ENCODE measurements at regions not wholly inside any gene's neighbourhood (a gene's known extent, or its start where the extent isn't known, plus 50 kb on each side); places are given as distances from the start of the nearest gene placed in this dataset.

- Histone ChIP-seq H3K9me3 (ENCODE audit: insufficient read depth in 2 of 2, low read depth in 1 of 2, low read length in 1 of 2) (no peaks in the 10 kb centered on the region), H2BK120ac (replicated peaks; ENCODE audit: low read depth, low read length) (no peak overlapping the region), H2AK5ac (ENCODE audit: low read depth, low read length) (no peak overlapping the region), H3K14ac (ENCODE audit: insufficient read length) (no peak overlapping the region), H4K91ac (replicated peaks; ENCODE audit: insufficient read length, low read length) (no peak overlapping the region), H2BK5ac (ENCODE audit: low read depth, low read length) (no peak overlapping the region), H3K36me3 (ENCODE audit: control insufficient read depth in 2 of 4, insufficient read depth in 4 of 4, low read length in 3 of 4) (no peaks in the 10 kb centered on the region), H2BK20ac (ENCODE audit: low read length) (no peak overlapping the region), H3K27ac (ENCODE audit: low read depth, low read length) (no peak overlapping the region), H3K4me1 (replicated peaks in 1 of 4; ENCODE audit: control insufficient read depth in 3 of 4, insufficient read depth in 4 of 4, low read length in 3 of 4) (no peaks in the 10 kb centered on the region), H2AFZ (ENCODE audit: low read length) (no peak overlapping the region), H3K27me3 (replicated peaks in 1 of 4; ENCODE audit: control insufficient read depth in 3 of 4, extremely low read depth in 1 of 4, insufficient read depth in 3 of 4, low read length in 3 of 4) (no peaks in the 10 kb centered on the region), H3K79me2 (ENCODE audit: control insufficient read depth in 1 of 2, insufficient read depth in 2 of 2, low read length in 2 of 2) (no peaks in the 10 kb centered on the region), H3K23ac (ENCODE audit: insufficient read length) (no peak overlapping the region), H3K56ac (replicated peaks; ENCODE audit: insufficient read length, low read depth, low read length) (no peak overlapping the region), H3K4me3 (ENCODE audit: extremely low read depth in 1 of 4, insufficient read depth in 2 of 4, low read depth in 3 of 4, low read length in 4 of 4) (no peak overlapping the region), H3K4me2 (ENCODE audit: insufficient read depth in 1 of 2, low read depth in 2 of 2, low read length in 2 of 2) (no peak overlapping the region), H3K18ac (ENCODE audit: extremely low read depth, low read length) (no peak overlapping the region), H4K20me1 (replicated peaks in 1 of 2; ENCODE audit: control insufficient read depth in 1 of 2, insufficient read depth in 2 of 2, low read length in 2 of 2) (no peaks in the 10 kb centered on the region), H2BK15ac (ENCODE audit: low read length) (no peak overlapping the region), H3K9ac (replicated peaks in 1 of 4; ENCODE audit: extremely low read depth in 1 of 4, low read depth in 3 of 4, low read length in 3 of 4) (no peak overlapping the region), H3K4ac (replicated peaks; ENCODE audit: insufficient read length, low read depth, low read length) (no peak overlapping the region), H2BK12ac (ENCODE audit: low read depth, low read length) (no peak overlapping the region), H4K8ac (ENCODE audit: extremely low read depth, insufficient read depth, low read length) (no peak overlapping the region), H3K23me2 (ENCODE audit: low read depth, low read length) (no peaks in the 10 kb centered on the region), H3K79me1 (ENCODE audit: low read depth, low read length) (no peaks in the 10 kb centered on the region), H4K5ac (ENCODE audit: insufficient read length, low read depth, low read length) (no peak overlapping the region)
- POLR2A ChIA-PET (ENCODE audit: partially characterized antibody), result no interaction called here
- TF ChIP-seq TEAD4 (IDR thresholded peaks at IDR 0.05; ENCODE audit: low read depth, low read length) (no peak), BACH1 (IDR thresholded peaks at IDR 0.05; ENCODE audit: low read length) (no peak), PHF8 (conservative IDR thresholded peaks at IDR 0.05; ENCODE audit: low read depth, low read length) (no peak), GTF2F1 (IDR thresholded peaks at IDR 0.05; ENCODE audit: borderline replicate concordance, low read depth, low read length) (no peak), KDM1A (IDR thresholded peaks at IDR 0.05; ENCODE audit: borderline replicate concordance, low read length) (no peak), EGR1 (IDR thresholded peaks at IDR 0.05; ENCODE audit: borderline replicate concordance, low read depth, low read length) (no peak), CHD1 (IDR thresholded peaks at IDR 0.05; ENCODE audit: low read depth, low read length) (no peak), TAF1 (IDR thresholded peaks at IDR 0.05; ENCODE audit: low read depth, low read length) (no peak), CTBP2 (IDR thresholded peaks at IDR 0.05; ENCODE audit: borderline replicate concordance, insufficient read depth, insufficient read length, low read length) (no peak), CBX8 (IDR thresholded peaks at IDR 0.05; ENCODE audit: borderline replicate concordance, low read depth, low read length) (no peak), JUND (IDR thresholded peaks at IDR 0.05; ENCODE audit: low read length) (no peak), E2F6 (IDR thresholded peaks at IDR 0.05) (no peak), TAF7 (optimal IDR thresholded peaks at IDR 0.05; ENCODE audit: borderline replicate concordance, low read depth, low read length) (no peak), RBBP5 (IDR thresholded peaks at IDR 0.05; ENCODE audit: borderline replicate concordance, low read depth, low read length) (no peak)
- 100% methylated on average over 1 of the region's 1 CpG; no CpG with 5 or more reads in 1 of the 2 experiments for WGBS, 2 experiments (ENCODE audit: extremely low coverage in 1 of 2, insufficient coverage in 1 of 2, insufficient read length in 1 of 2, insufficient replicate concordance in 2 of 2, low coverage in 1 of 2, low lambda C conversion rate in 2 of 2, missing lambda C conversion rate in 1 of 2)
- CTCF ChIA-PET (ENCODE audit: partially characterized antibody), result interaction anchor here (0.9 to 1.9 kb wide), 2 partner anchors 17 to 120 kb away, joined by 3 to 8 read pairs; no protein-coding TSS in a partner anchor
- FAIRE-seq (no peak), DNase-seq (ENCODE audit: low read depth in 1 of 2, low spot score in 2 of 2) (no peak)
Measured at GRCh38 chr1:222079566-222079965, 337.7 kb upstream of the DUSP10 start.

Data from H1 (cell line).